Pancreas (tissue), 10 donors: ENCODE measurements at regions not wholly inside any gene's neighbourhood (a gene's known extent, or its start where the extent isn't known, plus 50 kb on each side); places are given as distances from the start of the nearest gene placed in this dataset.
"Not testable (repeated sequence)": the region's sequence is repeated elsewhere in the genome, so short reads cannot be mapped to it uniquely, and the experiment has no call there.

Source experiments
- ATAC-seq, 4 donors: fragments of 200-7000 bp; cut with Tn5 transposase; one replicate each; pipeline versions ENCODE4 v1.8.0 to v1.9.1; 2020; ENCODE audit warnings: mild to moderate bottlenecking in 4 of 4, moderate library complexity in 4 of 4
- DNase-seq, 6 donors: peaks; one replicate each; pipeline ENCODE4 v3.0.0-alpha.2; 2020
- FAIRE-seq: peaks from 2 replicates; lab custom pipeline; 2012; peaks lifted over from hg19 to GRCh38; lab: Jason Lieb, UNC
- H3K27ac ChIP-seq, 4 donors: fragments of 200-600 bp; sonication (generic); 1 replicate in 3 of 4; 2 replicates in 1 of 4; pipeline versions ENCODE4 v1.5.0 to v1.8.0; 2020
- H3K27me3 ChIP-seq, 4 donors: fragments of 200-600 bp; one replicate each; pipeline ENCODE4 v1.8.0; 2021
- H3K36me3 ChIP-seq, 3 donors: fragments of 200-600 bp; sonication (generic) in 1 of 3; one replicate each; pipeline versions ENCODE4 v1.5.0 to v1.8.0; 2020 to 2021
- H3K4me1 ChIP-seq, 3 donors: fragments of 200-600 bp; one replicate each; pipeline ENCODE4 v1.8.0; 2021
- H3K4me3 ChIP-seq, 4 donors: fragments of 200-600 bp; sonication (generic) in 2 of 4; one replicate each; pipeline versions ENCODE4 v1.5.0 to v1.8.0; 2020 to 2021
- H3K9me3 ChIP-seq, 4 donors: fragments of 200-600 bp; one replicate each; pipeline ENCODE4 v1.8.0; 2021
- WGBS, 2 donors: extraction: QIAGEN DNeasy Blood & Tissue Kit; methylation state at CpG; one replicate each; pipeline ENCODE4 v1.1.7; 2013; 5-methylcytosine and 5-hydroxymethylcytosine counted together
- intact Hi-C, 3 donors: fragments of 100-400 bp; cut with DNase I; formaldehyde crosslinking; loops; one replicate each; pipeline versions ENCODE4 v1.11.1 to v1.14.2; 2022
- TF ChIP-seq, protein P1 (sequence below), 4 donors: fragments of 200-600 bp; sonication (generic) in 3 of 4; IDR thresholded peaks; one replicate each; pipeline versions ENCODE4 v1.5.0 to v1.8.0; 2021; ENCODE audit warnings: antibody characterized with exemption in 4 of 4
- donor health status: healthy with polysubstance abuse.
- donor health status: DM: no; HTN: no; CAD: no; lungs with moderate emphysema.
- donor health status: DM: no; HTN: no; CAD: no.
- donor health status: control.
- donor health status: control.
- donor health status: Bipolar disorder and iron deficiency.
- donor health status: DM: yes; HTN: yes; CAD: no.
- donor health status: DM: no; HTN: no; CAD: no.
- donor health status: DM: no; HTN: no; CAD: no.
- donor health status: DM: yes; HTN: yes; CAD: no.

DNA sequence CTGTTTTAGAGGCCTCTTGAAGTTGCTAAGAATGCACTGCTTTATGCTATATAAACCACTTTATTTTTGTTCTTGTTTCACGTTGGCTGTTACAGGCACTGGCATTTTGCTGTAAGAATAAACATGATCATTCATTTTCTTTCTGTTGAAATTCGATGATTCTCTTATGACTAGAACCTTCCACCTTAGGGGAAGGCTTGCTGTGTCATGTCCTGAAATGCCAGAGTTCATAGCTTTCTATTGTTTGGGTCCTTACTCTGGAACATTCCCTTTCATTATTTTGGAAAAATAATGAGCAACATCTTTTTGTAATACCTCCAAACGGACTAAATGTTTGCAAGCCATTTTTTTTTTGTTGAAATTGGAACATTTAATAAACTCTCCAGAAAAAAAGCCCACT lies 495.1 kb upstream of the POT1 start:
- Histone ChIP-seq H3K9me3 (no peaks in the 10 kb centered on the region), H3K4me1 (no peaks in the 10 kb centered on the region), H3K36me3 (no peaks in the 10 kb centered on the region), H3K27ac (no peak overlapping the region), H3K27me3 (no peaks in the 10 kb centered on the region), H3K4me3 (no peak overlapping the region)
- ATAC-seq (no peak), DNase-seq (no peak), FAIRE-seq (no peak)
- TF ChIP-seq, protein P1, sequence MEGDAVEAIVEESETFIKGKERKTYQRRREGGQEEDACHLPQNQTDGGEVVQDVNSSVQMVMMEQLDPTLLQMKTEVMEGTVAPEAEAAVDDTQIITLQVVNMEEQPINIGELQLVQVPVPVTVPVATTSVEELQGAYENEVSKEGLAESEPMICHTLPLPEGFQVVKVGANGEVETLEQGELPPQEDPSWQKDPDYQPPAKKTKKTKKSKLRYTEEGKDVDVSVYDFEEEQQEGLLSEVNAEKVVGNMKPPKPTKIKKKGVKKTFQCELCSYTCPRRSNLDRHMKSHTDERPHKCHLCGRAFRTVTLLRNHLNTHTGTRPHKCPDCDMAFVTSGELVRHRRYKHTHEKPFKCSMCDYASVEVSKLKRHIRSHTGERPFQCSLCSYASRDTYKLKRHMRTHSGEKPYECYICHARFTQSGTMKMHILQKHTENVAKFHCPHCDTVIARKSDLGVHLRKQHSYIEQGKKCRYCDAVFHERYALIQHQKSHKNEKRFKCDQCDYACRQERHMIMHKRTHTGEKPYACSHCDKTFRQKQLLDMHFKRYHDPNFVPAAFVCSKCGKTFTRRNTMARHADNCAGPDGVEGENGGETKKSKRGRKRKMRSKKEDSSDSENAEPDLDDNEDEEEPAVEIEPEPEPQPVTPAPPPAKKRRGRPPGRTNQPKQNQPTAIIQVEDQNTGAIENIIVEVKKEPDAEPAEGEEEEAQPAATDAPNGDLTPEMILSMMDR (IDR thresholded peaks at IDR 0.05), result no peak
- 29 to 44% methylated on average over 3 of the region's 3 CpGs for WGBS, 2 donors
- intact Hi-C loops, result no loop called here

DNA sequence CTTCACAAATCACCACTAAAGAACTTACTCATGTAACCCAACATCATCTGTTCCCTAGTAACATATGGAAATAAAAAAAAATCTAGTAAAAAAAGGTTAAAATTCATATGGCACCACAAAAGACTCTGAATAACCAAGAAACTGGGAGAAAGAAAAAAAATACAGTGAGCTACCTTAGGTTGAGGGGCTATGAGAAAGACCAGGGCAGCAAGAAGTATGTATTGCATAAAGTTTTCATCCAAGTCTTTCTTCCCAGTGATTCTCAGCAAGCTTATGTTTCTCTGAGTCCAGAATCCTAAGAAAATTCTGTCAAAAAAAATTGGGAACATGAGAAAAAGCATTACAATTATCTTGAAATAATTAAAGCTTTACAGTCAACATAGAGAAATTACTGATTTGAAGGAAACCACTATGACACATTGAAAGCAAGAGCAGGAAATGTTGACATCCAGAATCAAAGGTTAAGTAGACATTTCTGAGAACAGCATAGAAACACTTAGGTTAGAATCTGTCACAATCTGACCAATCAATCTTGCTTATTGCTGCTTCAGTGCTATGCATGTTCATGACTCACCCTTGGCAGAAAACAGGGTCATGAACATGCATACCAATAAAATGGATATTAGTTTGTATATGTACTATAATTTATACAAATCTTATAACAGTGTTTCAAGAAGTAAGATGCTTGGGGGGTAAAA lies 494.0 kb upstream of the POT1 start:
- DNase-seq (no peak), ATAC-seq (no peak), FAIRE-seq (no peak)
- no peak overlapping the region for H3K27ac ChIP-seq
- no peaks in the 10 kb centered on the region for H3K27me3 ChIP-seq
- no peaks in the 10 kb centered on the region for H3K36me3 ChIP-seq
- H3K9me3 ChIP-seq, result no peaks in the 10 kb centered on the region
- intact Hi-C loops, result no loop called here
- no peak overlapping the region for H3K4me3 ChIP-seq
- no peaks in the 10 kb centered on the region for H3K4me1 ChIP-seq
- TF ChIP-seq, protein P1 (IDR thresholded peaks at IDR 0.05), result no peak

- DNase-seq, H3K9me3 ChIP-seq, H3K4me1 ChIP-seq, intact Hi-C loops, ATAC-seq, H3K4me3 ChIP-seq, H3K27me3 ChIP-seq, FAIRE-seq, H3K36me3 ChIP-seq, H3K27ac ChIP-seq: not testable (repeated sequence)
- 82 to 84% methylated on average over 3 of the region's 3 CpGs for WGBS, 2 donors
These were observed 491.8 kb upstream of the POT1 start for GRCh38 chr7:125421407-125421806.

DNA sequence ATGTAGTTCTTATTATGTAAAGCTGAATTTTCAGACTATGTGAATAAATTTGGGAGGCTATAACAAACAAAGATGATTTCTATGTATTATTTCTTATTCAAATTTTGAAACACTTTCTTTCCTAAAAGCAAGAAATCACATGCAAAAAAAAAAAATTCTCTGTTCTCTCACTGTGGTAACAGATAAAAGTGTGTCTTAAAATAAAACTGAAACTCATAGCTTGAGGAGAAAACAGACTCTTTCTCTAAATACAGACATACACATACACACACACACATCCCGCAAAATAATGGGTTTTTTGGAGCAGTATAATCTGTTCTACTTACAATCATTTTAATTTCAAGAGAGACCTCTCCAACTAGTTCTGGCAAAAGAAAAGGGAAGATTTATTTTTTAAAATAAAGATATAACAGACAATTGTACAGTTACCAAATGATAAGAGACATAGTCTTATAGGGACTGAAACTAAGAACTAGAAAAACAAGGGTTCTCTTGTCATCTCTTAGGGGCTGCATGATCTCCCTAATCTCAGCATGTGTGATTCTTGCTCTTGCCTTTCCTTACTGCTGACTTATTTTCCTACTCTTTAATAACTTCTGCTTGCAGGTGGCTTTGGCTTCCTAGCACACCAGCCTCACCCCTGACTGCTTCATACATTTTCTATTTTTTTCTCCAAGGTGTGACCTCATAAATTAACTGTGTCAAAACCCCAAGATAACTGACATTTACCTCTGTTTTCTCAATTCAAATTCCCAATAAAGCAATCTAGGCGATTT lies 483.5 kb upstream of the POT1 start:
- FAIRE-seq, result no peak
- TF ChIP-seq, protein P1 (IDR thresholded peaks at IDR 0.05), result no peak
- Histone ChIP-seq H3K4me1 (no peaks in the 10 kb centered on the region), H3K9me3 (no peaks in the 10 kb centered on the region), H3K27ac (no peak overlapping the region), H3K27me3 (no peaks in the 10 kb centered on the region), H3K4me3 (no peak overlapping the region), H3K36me3 (no peaks in the 10 kb centered on the region)
- intact Hi-C loops, result no loop called here
- 48 to 51% methylated on average over 2 of the region's 2 CpGs for WGBS, 2 donors
- no peak for ATAC-seq
- DNase-seq, result no peak

DNA sequence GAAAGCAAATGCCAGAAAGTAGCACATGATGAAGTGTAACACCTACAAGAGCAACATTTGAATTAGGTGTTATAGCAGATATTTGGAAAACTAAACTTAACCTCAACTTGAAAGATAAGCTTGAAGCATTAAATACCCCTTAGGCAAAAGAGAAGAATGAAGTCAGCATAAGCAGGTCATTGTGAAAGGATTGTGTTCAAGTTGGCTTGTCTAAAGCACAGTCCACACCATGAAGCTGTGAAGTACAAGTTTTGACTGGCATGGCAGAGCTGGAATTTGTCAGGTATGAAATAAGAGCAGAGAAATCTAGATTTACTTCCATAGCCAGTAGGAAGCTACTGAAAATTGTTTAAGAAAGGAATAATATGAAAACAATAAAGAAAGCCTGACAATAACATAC lies 480.3 kb upstream of the POT1 start:
- Histone ChIP-seq H3K9me3 (no peaks in the 10 kb centered on the region), H3K27me3 (no peaks in the 10 kb centered on the region), H3K27ac (no peak overlapping the region), H3K36me3 (no peaks in the 10 kb centered on the region), H3K4me1 (no peaks in the 10 kb centered on the region), H3K4me3 (no peak overlapping the region)
- no peak for FAIRE-seq
- intact Hi-C loops, result no loop called here
- DNase-seq, result no peak
- no peak for ATAC-seq
- TF ChIP-seq, protein P1 (IDR thresholded peaks at IDR 0.05), result no peak
